Omental fat pad (tissue), 3 donors: ENCODE measurements at regions not wholly inside any gene's neighbourhood (a gene's known extent, or its start where the extent isn't known, plus 50 kb on each side); places are given as distances from the start of the nearest gene placed in this dataset.

Experiments
- ATAC-seq: fragments of 150-250 bp; one replicate; pipeline ENCODE4 v1.9.1; 2016; ENCODE audit warnings: mild to moderate bottlenecking, moderate library complexity; ENCODE audit not compliant: low FRiP score
- DNase-seq: peaks from one replicate; pipeline ENCODE4 v3.0.0-alpha.2; 2019; ENCODE audit warnings: low spot score
- CTCF ChIP-seq, 3 donors: fragments of 450-650 bp; IDR thresholded peaks; one replicate each; pipeline ENCODE4 v1.5.1; 2016 to 2017; ENCODE audit warnings: antibody characterized with exemption in 3 of 3, mild to moderate bottlenecking in 3 of 3, moderate library complexity in 2 of 3

DNA sequence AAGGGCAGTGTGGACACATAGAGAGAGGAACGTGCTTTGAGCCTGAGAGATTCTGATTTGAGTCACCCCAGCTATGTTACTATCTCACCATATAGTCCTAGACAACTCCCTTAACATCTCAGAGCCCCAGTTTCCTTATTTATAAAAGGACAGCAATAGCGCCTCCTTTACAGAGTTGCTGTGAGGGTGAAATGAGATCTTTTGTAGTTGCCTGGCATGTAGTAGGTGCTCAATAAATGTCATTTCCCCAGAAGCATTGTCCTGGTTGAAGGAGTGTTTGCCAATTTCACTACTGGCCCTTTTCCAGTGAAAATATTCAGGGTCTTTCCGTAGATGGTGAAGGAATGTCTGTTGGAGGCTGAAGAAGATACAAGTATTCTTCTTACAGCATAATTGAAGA lies 51.3 kb upstream of the FAM180A start:
- ATAC-seq (no peak), DNase-seq (no peak)
- no peak for TF ChIP-seq CTCF (IDR thresholded peaks at IDR 0.05)
